ENCODE measurements at regions not wholly inside any gene's neighbourhood (a gene's known extent, or its start where the extent isn't known, plus 50 kb on each side); places are given as distances from the start of the nearest gene placed in this dataset.

DNA sequence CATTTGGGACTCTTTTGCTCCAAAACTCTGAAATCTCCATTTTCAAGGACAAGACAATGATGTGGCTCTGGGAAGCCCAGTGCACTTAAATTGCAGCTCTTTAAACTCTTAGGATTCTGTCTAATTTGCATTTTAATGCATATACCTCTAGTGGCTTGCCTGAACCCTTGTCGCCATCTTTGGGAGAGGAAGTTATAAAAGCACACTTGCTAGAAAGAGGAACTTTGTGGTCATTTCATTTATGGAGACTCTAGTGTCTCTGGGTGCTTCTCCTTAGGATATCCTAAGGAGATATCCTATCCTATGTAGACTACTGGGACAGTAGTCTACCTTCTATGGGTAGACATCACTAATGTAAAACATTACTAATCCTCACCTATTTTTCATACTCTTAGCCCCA is 77.3 kb upstream of the SLC1A3 start:
- TF ChIP-seq, protein P1, sequence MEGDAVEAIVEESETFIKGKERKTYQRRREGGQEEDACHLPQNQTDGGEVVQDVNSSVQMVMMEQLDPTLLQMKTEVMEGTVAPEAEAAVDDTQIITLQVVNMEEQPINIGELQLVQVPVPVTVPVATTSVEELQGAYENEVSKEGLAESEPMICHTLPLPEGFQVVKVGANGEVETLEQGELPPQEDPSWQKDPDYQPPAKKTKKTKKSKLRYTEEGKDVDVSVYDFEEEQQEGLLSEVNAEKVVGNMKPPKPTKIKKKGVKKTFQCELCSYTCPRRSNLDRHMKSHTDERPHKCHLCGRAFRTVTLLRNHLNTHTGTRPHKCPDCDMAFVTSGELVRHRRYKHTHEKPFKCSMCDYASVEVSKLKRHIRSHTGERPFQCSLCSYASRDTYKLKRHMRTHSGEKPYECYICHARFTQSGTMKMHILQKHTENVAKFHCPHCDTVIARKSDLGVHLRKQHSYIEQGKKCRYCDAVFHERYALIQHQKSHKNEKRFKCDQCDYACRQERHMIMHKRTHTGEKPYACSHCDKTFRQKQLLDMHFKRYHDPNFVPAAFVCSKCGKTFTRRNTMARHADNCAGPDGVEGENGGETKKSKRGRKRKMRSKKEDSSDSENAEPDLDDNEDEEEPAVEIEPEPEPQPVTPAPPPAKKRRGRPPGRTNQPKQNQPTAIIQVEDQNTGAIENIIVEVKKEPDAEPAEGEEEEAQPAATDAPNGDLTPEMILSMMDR (IDR thresholded peaks at IDR 0.05; ENCODE audit: unreplicated experiment), result no peak
- Mint-ChIP-seq H3K27me3 (ENCODE audit: unreplicated experiment) (no peaks in the 10 kb centered on the region), H3K27ac (ENCODE audit: unreplicated experiment) (no peak overlapping the region), H3K9me3 (ENCODE audit: unreplicated experiment) (no peaks in the 10 kb centered on the region), H3K4me1 (ENCODE audit: unreplicated experiment) (peaks cover 7% of the 10 kb centered on the region), H3K4me3 (ENCODE audit: unreplicated experiment) (no peak overlapping the region), H3K36me3 (ENCODE audit: low read depth, unreplicated experiment) (no peaks in the 10 kb centered on the region)
- no peak for DNase-seq (ENCODE audit: low spot score)

DNA sequence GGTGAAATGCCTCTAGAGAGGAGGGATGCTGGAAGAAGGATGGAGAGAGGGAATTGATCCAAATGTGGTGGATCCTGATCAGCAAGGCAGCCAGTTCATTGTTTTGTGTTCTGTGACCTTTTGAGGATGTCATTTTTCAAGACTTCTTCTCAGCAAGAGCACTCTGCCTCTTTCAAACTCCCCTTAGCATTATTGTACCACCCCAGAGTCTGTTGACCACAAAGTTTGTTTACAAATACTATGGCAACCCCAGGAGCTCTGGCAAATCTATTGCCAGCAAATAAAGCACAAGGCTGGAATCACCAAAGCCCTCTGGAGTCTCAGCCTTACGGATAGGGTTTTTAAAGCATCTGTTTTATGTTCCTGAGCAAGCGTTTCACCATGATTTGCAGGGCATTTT is 76.2 kb upstream of the SLC1A3 start:
- no peaks in the 10 kb centered on the region for H3K9me3 Mint-ChIP-seq (ENCODE audit: unreplicated experiment)
- H3K4me3 Mint-ChIP-seq (ENCODE audit: unreplicated experiment), result no peak overlapping the region
- DNase-seq (ENCODE audit: low spot score), result no peak
- peaks cover 2% of the 10 kb centered on the region for H3K4me1 Mint-ChIP-seq (ENCODE audit: unreplicated experiment)
- H3K36me3 Mint-ChIP-seq (ENCODE audit: low read depth, unreplicated experiment), result no peaks in the 10 kb centered on the region
- TF ChIP-seq, protein P1 (IDR thresholded peaks at IDR 0.05; ENCODE audit: unreplicated experiment), result no peak
- no peaks in the 10 kb centered on the region for H3K27me3 Mint-ChIP-seq (ENCODE audit: unreplicated experiment)
- no peak overlapping the region for H3K27ac Mint-ChIP-seq (ENCODE audit: unreplicated experiment)

DNA sequence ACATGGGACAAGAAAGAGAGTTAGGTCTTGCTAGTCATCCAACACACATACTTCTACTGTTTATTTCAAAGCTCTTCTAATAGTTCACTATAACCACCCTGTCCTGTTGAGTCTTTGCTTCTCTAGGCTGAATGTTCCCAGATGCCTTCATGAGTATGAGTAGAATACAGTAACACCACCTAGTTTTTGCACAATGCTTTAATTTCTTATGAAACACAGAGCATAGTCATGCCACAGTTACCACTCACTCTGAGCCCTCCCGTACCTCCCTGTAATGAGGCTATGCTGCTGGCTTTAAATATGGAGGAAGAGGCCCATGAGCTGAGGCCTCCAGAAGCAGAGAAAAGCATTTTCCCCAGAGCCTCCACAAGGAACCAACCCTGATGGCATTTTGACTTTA is 75.0 kb upstream of the SLC1A3 start:
- DNase-seq (ENCODE audit: low spot score), result no peak
- TF ChIP-seq, protein P1 (IDR thresholded peaks at IDR 0.05; ENCODE audit: unreplicated experiment), result no peak
- Mint-ChIP-seq H3K4me1 (ENCODE audit: unreplicated experiment) (no peaks in the 10 kb centered on the region), H3K9me3 (ENCODE audit: unreplicated experiment) (no peaks in the 10 kb centered on the region), H3K4me3 (ENCODE audit: unreplicated experiment) (no peak overlapping the region), H3K27me3 (ENCODE audit: unreplicated experiment) (no peaks in the 10 kb centered on the region), H3K36me3 (ENCODE audit: low read depth, unreplicated experiment) (no peaks in the 10 kb centered on the region), H3K27ac (ENCODE audit: unreplicated experiment) (no peak overlapping the region)

DNA sequence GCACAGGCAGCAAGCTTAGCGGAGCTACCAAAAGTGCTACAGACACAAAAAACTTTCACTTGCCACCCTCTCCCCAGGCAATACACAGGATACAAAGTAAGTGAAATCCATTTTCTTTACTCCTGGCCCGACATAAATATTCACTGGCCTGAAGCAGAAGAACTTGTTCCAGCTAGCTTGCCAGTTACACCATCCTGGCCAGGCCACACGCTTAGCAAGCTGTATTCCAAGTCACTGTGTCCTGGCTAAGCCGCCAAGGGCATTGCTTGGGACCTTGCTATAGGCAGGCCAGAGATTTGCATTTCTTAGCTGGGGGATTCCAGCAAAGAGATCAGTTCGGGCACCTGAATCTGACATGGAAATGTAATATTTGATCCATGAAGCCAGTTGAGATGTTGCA is 71.0 kb upstream of the SLC1A3 start:
- Mint-ChIP-seq H3K27me3 (ENCODE audit: unreplicated experiment) (no peaks in the 10 kb centered on the region), H3K36me3 (ENCODE audit: low read depth, unreplicated experiment) (no peaks in the 10 kb centered on the region), H3K4me3 (ENCODE audit: unreplicated experiment) (no peak overlapping the region), H3K9me3 (ENCODE audit: unreplicated experiment) (no peaks in the 10 kb centered on the region), H3K27ac (ENCODE audit: unreplicated experiment) (no peak overlapping the region), H3K4me1 (ENCODE audit: unreplicated experiment) (no peaks in the 10 kb centered on the region)
- DNase-seq (ENCODE audit: low spot score), result no peak
- TF ChIP-seq, protein P1 (IDR thresholded peaks at IDR 0.05; ENCODE audit: unreplicated experiment), result no peak

DNA sequence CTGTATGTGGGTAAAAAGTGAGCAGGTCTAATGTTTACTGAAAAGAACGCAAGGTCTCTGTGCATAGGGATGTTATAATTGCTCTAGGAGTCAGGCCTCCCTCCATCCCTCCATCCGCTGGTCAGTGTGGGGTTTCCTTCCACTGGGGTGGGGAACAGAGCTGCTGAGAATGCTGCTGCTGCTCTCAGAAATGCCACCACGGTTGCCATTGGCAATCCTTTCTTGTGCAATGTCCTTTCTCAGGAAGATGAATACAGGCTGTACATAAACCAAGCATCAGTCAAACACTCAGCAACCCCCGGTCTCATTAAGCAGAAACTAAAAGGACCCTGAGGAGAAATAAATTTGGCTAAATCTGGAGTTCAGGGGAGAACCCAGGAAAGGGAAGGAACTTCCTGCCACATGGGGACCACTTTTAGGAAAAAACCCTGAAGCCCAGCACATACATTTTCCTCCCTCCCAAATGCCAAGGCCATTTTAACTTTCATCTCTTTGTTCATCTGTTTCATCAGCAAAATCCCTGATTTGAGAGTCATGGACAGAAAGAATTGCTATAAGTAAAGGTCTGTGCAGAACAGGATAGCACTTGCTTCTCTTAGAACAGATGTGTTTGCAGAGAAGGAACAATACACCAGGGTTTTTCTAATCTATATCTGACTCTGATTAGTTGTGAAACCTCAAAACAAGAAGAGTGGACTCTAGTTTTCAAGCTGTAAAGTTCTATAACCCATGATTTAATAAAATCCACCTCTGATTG is 70.4 kb upstream of the SLC1A3 start:
- no peak overlapping the region for H3K4me3 Mint-ChIP-seq (ENCODE audit: unreplicated experiment)
- H3K9me3 Mint-ChIP-seq (ENCODE audit: unreplicated experiment), result no peaks in the 10 kb centered on the region
- no peaks in the 10 kb centered on the region for H3K4me1 Mint-ChIP-seq (ENCODE audit: unreplicated experiment)
- no peak overlapping the region for H3K27ac Mint-ChIP-seq (ENCODE audit: unreplicated experiment)
- no peaks in the 10 kb centered on the region for H3K36me3 Mint-ChIP-seq (ENCODE audit: low read depth, unreplicated experiment)
- DNase-seq (ENCODE audit: low spot score), result no peak
- TF ChIP-seq, protein P1 (IDR thresholded peaks at IDR 0.05; ENCODE audit: unreplicated experiment), result no peak
- H3K27me3 Mint-ChIP-seq (ENCODE audit: unreplicated experiment), result no peaks in the 10 kb centered on the region
